GM12873 (cell line): ENCODE measurements at regions not wholly inside any gene's neighbourhood (a gene's known extent, or its start where the extent isn't known, plus 50 kb on each side); places are given as distances from the start of the nearest gene placed in this dataset.

ENCODE experiments used
- TF ChIP-seq, protein P1 (sequence below): IDR thresholded peaks from 2 replicates; pipeline ENCODE4 v1.5.1; 2012; ENCODE audit warnings: low read depth, mild to moderate bottlenecking, moderate library complexity, low read length, control low read depth; ENCODE audit not compliant: insufficient read depth; ENCODE audit errors: missing control alignments

- TF ChIP-seq, protein P1, sequence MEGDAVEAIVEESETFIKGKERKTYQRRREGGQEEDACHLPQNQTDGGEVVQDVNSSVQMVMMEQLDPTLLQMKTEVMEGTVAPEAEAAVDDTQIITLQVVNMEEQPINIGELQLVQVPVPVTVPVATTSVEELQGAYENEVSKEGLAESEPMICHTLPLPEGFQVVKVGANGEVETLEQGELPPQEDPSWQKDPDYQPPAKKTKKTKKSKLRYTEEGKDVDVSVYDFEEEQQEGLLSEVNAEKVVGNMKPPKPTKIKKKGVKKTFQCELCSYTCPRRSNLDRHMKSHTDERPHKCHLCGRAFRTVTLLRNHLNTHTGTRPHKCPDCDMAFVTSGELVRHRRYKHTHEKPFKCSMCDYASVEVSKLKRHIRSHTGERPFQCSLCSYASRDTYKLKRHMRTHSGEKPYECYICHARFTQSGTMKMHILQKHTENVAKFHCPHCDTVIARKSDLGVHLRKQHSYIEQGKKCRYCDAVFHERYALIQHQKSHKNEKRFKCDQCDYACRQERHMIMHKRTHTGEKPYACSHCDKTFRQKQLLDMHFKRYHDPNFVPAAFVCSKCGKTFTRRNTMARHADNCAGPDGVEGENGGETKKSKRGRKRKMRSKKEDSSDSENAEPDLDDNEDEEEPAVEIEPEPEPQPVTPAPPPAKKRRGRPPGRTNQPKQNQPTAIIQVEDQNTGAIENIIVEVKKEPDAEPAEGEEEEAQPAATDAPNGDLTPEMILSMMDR: no peak
Measured at GRCh38 chr13:109941951-109942350, 155.6 kb upstream of the IRS2 start.

GRCh38 chr13:109941221-109941620, 154.8 kb upstream of the IRS2 start:
- TF ChIP-seq, protein P1: no peak

DNA sequence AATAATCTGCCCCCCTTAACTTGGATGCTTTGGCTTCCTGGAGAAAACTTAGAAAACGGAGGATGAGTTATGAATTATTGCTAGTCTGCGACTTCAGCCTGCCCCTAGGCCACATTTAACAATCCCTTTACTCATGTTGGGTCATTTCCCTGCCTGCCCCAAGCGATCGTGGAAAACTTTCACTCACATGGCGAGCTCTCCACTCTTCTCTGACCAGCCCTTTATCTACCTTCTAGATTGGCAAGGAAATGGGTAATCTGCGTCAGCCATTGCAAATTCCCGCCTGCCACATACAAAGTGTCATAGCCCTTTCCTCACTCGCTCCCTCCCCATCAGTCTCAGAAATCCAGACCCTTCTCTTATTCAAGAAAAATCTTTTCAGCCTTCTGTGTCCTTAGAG, 154.3 kb upstream of the IRS2 start:
- TF ChIP-seq, protein P1: no peak

DNA sequence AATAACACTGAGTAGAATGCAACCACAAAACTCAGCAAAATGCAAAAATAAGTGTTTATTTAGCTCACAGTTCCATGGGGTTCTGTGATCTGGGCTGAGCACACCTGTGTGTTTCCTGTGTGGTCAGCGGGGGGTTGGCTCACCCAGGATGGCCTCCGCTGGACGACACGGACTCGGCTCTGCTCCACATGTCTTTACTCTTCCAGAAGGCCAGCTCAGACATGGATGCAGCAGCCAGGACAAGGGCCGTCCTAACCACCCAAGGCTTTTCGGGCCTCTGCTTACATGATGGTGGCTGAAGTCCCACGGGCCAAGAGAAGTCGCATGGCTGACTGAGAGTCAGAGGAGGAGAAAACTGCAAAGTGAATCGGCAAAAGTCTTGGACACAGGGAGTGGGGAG, 153.5 kb upstream of the IRS2 start:
- TF ChIP-seq, protein P1: no peak

DNA sequence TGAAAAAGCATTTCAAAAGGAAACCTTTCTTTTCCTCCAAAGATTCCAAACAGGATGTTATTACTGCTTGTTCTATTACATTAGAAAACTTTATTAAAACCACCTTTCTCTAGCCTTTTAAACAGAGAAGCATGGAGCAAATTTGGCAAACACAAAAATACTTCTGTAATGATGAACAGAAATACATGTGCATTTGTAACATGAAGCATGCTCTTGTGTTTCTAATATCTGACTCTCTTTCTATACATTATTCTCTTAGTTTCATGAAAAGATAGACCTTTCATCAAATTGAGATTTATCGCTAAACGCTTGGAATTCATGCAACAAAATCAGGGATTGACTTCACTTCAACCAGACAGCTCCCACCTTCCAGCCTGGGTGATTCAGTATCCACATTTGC, 152.8 kb upstream of the IRS2 start:
- TF ChIP-seq, protein P1: no peak

DNA sequence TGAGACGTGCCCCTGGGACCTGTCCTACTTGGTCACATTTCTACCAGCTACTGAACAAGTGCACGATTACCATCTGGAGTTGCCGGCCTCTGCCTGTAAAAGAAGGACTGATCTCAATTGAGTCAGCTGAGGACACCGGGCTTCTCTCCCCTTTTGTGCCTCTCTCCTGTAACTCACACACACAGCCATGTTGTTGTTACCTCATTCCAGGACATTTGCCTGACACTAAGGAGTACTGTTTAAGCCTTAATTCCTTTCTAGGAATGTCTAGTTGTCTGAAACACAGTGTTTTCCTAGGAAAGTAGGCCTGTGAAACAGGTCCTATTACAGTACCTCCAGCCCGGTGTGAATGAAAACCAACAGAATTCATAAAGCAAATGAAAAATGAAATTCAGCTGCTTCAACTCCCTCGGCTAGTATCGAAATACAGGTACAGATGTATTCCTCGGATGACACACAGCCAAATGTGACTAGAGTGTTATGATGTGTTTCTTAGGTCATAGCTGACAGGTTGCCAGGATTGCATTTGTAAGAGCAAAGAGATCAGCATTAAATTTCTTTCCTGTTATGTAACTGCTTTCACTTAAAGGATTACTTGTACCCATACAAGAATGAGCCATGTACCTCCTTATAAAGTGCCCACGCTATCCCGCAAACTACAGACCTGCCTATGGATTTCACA, 152.0 kb upstream of the IRS2 start:
- TF ChIP-seq, protein P1: no peak

GRCh38 chr13:109933476-109933875, 147.1 kb upstream of the IRS2 start:
- TF ChIP-seq, protein P1: no peak
